Stimulated activated CD4-positive, alpha-beta T cell treated with anti-CD3 and anti-CD28 coated beads, Interleukin-4, amount 100 ng/mL, for 4 hours (primary cell): ENCODE measurements at regions not wholly inside any gene's neighbourhood (a gene's known extent, or its start where the extent isn't known, plus 50 kb on each side); places are given as distances from the start of the nearest gene placed in this dataset.
"Not testable (repeated sequence)": the region's sequence is repeated elsewhere in the genome, so short reads cannot be mapped to it uniquely, and the experiment has no call there.

Experiments
- DNase-seq, 2 experiments: peaks; one replicate each; pipeline ENCODE4 v3.0.0-alpha.2; 2020

- no peak for DNase-seq
These were observed 69.9 kb upstream of the TARDBP start for GRCh38 chr1:10942542-10942912.

- DNase-seq = no peak
These were observed 69.4 kb upstream of the TARDBP start for GRCh38 chr1:10943041-10943440.

- no peak for DNase-seq
These were observed 68.3 kb upstream of the TARDBP start for GRCh38 chr1:10943991-10944730.

GRCh38 chr1:10945991-10946509, 66.4 kb upstream of the TARDBP start:
- DNase-seq = no peak

GRCh38 chr1:10947181-10947580, 65.3 kb upstream of the TARDBP start:
- no peak for DNase-seq

GRCh38 chr1:10947691-10948462, 64.6 kb upstream of the TARDBP start:
- DNase-seq = no peak

- no peak for DNase-seq
These were observed 64.0 kb upstream of the TARDBP start for GRCh38 chr1:10948463-10948775.

- DNase-seq = no peak
These were observed 61.9 kb upstream of the TARDBP start for GRCh38 chr1:10950316-10951172.

GRCh38 chr1:10951298-10951697, 61.2 kb upstream of the TARDBP start:
- not testable (repeated sequence) for DNase-seq

GRCh38 chr1:10951961-10952360, 60.5 kb upstream of the TARDBP start:
- no peak for DNase-seq

- DNase-seq = no peak
These were observed 58.8 kb upstream of the TARDBP start for GRCh38 chr1:10953505-10954193.

- DNase-seq = no peak
These were observed 55.3 kb upstream of the TARDBP start for GRCh38 chr1:10957133-10957532.

- no peak for DNase-seq
These were observed 53.8 kb upstream of the TARDBP start for GRCh38 chr1:10958614-10959013.

GRCh38 chr1:10960411-10961299, 51.8 kb upstream of the TARDBP start:
- peak; percentile 71 to 84 for DNase-seq

GRCh38 chr1:10961300-10961833, 51.1 kb upstream of the TARDBP start:
- no peak for DNase-seq

GRCh38 chr1:10962483-10962882, 50.0 kb upstream of the TARDBP start:
- no peak for DNase-seq
